ENCODE measurements at regions not wholly inside any gene's neighbourhood (a gene's known extent, or its start where the extent isn't known, plus 50 kb on each side); places are given as distances from the start of the nearest gene placed in this dataset.
"Not testable (repeated sequence)": the region's sequence is repeated elsewhere in the genome, so short reads cannot be mapped to it uniquely, and the experiment has no call there.

- no peak for DNase-seq
Observed at GRCh38 chr5:105054406-105054805, 1491.8 kb upstream of the NUDT12 start.

GRCh38 chr5:105042623-105043022 lies 1480.0 kb upstream of the NUDT12 start:
- DNase-seq, result no peak

GRCh38 chr5:105036814-105037213 lies 1474.2 kb upstream of the NUDT12 start:
- DNase-seq, result not testable (repeated sequence)

GRCh38 chr5:105034401-105034763 lies 1471.8 kb upstream of the NUDT12 start:
- no peak for DNase-seq

- no peak for DNase-seq
Observed at GRCh38 chr5:105033637-105034400, 1471.2 kb upstream of the NUDT12 start.

GRCh38 chr5:105032917-105033316 lies 1470.3 kb upstream of the NUDT12 start:
- DNase-seq, result no peak

GRCh38 chr5:105030153-105030552 lies 1467.6 kb upstream of the NUDT12 start:
- no peak for DNase-seq

- no peak for DNase-seq
Observed at GRCh38 chr5:105015098-105015497, 1452.5 kb upstream of the NUDT12 start.

- DNase-seq, result no peak
Observed at GRCh38 chr5:104998572-104998971, 1436.0 kb upstream of the NUDT12 start.

GRCh38 chr5:104998169-104998568 lies 1435.6 kb upstream of the NUDT12 start:
- DNase-seq, result no peak

- DNase-seq, result no peak
Observed at GRCh38 chr5:104987074-104987473, 1424.5 kb upstream of the NUDT12 start.

- no peak for DNase-seq
Observed at GRCh38 chr5:104977529-104977928, 1414.9 kb upstream of the NUDT12 start.

GRCh38 chr5:104967806-104968410 lies 1405.3 kb upstream of the NUDT12 start:
- no peak for DNase-seq

GRCh38 chr5:104965006-104965405 lies 1402.4 kb upstream of the NUDT12 start:
- DNase-seq, result no peak

- no peak for DNase-seq
Observed at GRCh38 chr5:104955479-104955878, 1392.9 kb upstream of the NUDT12 start.

GRCh38 chr5:104952876-104953275 lies 1390.3 kb upstream of the NUDT12 start:
- no peak for DNase-seq

GRCh38 chr5:104951829-104952228 lies 1389.2 kb upstream of the NUDT12 start:
- DNase-seq, result no peak

- no peak for DNase-seq
Observed at GRCh38 chr5:104947076-104947475, 1384.5 kb upstream of the NUDT12 start.

- DNase-seq, result no peak
Observed at GRCh38 chr5:104942735-104943134, 1380.1 kb upstream of the NUDT12 start.

GRCh38 chr5:104941030-104941645 lies 1378.5 kb upstream of the NUDT12 start:
- no peak for DNase-seq

GRCh38 chr5:104937598-104937997 lies 1375.0 kb upstream of the NUDT12 start:
- no peak for DNase-seq

- DNase-seq, result no peak
Observed at GRCh38 chr5:104932431-104932830, 1369.8 kb upstream of the NUDT12 start.

GRCh38 chr5:104928906-104929520 lies 1366.4 kb upstream of the NUDT12 start:
- DNase-seq, result no peak

- DNase-seq, result no peak
Observed at GRCh38 chr5:104915226-104915625, 1352.6 kb upstream of the NUDT12 start.

Data from activated CD4-positive, CD25-positive, alpha-beta regulatory T cell treated with anti-CD3 and anti-CD28 coated beads, Interleukin-2, amount 50 U/mL, for 72 hours (primary cell).